Nephron (organoid): ENCODE measurements at regions not wholly inside any gene's neighbourhood (a gene's known extent, or its start where the extent isn't known, plus 50 kb on each side); places are given as distances from the start of the nearest gene placed in this dataset.

Experiments
- H3K27ac Mint-ChIP-seq, 3 experiments: 2 replicates each; pipeline ENCODE4 v1.8.0; 2020; ENCODE audit warnings: mixed read lengths in 3 of 3, mild to moderate bottlenecking in 2 of 3, moderate library complexity in 1 of 3
- H3K27me3 Mint-ChIP-seq: 2 replicates; pipeline ENCODE4 v1.8.0; 2021; ENCODE audit warnings: low read depth, mild to moderate bottlenecking, moderate library complexity, mixed read lengths
- H3K36me3 Mint-ChIP-seq: 2 replicates; pipeline ENCODE4 v1.8.0; 2020; ENCODE audit warnings: low read depth, mixed read lengths
- H3K4me1 Mint-ChIP-seq: 2 replicates; pipeline ENCODE4 v1.8.0; 2020; ENCODE audit warnings: mixed read lengths
- H3K4me3 Mint-ChIP-seq, 3 experiments: 2 replicates each; pipeline ENCODE4 v1.8.0; 2020; ENCODE audit warnings: mild to moderate bottlenecking in 3 of 3, mixed read lengths in 3 of 3, moderate library complexity in 2 of 3
- H3K9me3 Mint-ChIP-seq: 2 replicates; pipeline ENCODE4 v1.8.0; 2020; ENCODE audit warnings: mixed read lengths
- TF ChIP-seq, protein P1 (sequence below), 3 experiments: fragments of 200-600 bp; sonication (generic); IDR thresholded peaks; one replicate each; pipeline ENCODE4 v1.5.0; 2021; ENCODE audit warnings: antibody characterized with exemption in 3 of 3; ENCODE audit not compliant: unreplicated experiment in 3 of 3

DNA sequence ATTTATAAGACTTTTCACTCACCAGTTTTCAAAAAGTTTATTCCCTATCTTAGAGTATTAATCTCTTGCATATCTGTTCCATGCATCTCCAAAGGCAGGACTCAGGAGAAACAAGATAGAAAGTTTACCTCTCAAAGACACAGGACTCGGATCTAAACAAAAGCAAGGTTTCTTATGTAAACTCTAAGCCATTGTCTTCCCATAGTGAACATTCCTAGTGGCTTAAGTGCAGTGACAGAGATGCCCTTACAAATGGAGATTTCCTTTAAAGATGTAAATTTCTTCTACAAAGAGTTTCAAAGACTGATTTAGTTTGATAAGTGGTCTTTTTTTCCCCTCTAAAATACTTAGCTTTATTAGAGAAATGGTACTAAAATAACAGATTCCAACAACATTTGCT, 209.8 kb downstream of the ACTR3B start:
- Mint-ChIP-seq H3K4me1 (peaks cover under 1% of the 10 kb centered on the region), H3K4me3 (no peak overlapping the region), H3K27ac (no peak overlapping the region), H3K36me3 (peaks cover 19% of the 10 kb centered on the region), H3K9me3 (peaks cover 40% of the 10 kb centered on the region), H3K27me3 (peaks cover 7% of the 10 kb centered on the region)
- TF ChIP-seq, protein P1, sequence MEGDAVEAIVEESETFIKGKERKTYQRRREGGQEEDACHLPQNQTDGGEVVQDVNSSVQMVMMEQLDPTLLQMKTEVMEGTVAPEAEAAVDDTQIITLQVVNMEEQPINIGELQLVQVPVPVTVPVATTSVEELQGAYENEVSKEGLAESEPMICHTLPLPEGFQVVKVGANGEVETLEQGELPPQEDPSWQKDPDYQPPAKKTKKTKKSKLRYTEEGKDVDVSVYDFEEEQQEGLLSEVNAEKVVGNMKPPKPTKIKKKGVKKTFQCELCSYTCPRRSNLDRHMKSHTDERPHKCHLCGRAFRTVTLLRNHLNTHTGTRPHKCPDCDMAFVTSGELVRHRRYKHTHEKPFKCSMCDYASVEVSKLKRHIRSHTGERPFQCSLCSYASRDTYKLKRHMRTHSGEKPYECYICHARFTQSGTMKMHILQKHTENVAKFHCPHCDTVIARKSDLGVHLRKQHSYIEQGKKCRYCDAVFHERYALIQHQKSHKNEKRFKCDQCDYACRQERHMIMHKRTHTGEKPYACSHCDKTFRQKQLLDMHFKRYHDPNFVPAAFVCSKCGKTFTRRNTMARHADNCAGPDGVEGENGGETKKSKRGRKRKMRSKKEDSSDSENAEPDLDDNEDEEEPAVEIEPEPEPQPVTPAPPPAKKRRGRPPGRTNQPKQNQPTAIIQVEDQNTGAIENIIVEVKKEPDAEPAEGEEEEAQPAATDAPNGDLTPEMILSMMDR (IDR thresholded peaks at IDR 0.05; ENCODE audit: unreplicated experiment in 3 of 3) = no peak

DNA sequence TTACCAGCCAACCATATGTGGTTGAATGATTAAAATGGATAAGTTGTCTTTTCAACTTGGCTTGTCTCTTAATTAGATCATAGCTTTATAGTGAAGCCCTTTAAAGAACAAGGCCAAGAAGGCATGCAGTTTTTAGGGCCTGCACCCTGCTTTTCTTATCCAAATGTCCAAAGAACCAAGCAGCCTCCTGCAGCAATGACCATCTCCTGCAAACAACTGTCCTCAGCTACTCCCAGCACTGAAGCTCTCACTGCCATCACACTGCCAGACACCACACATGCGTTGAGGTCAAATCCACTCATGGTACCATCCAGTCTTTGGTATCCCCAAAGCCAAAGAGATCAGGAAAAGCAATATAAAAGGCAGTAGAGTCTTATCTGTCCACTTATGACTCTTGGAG, 210.3 kb downstream of the ACTR3B start:
- H3K4me3 Mint-ChIP-seq = no peak overlapping the region
- H3K4me1 Mint-ChIP-seq = peaks cover 6% of the 10 kb centered on the region
- H3K27me3 Mint-ChIP-seq = peaks cover 7% of the 10 kb centered on the region
- TF ChIP-seq, protein P1 (IDR thresholded peaks at IDR 0.05; ENCODE audit: unreplicated experiment in 3 of 3) = no peak
- H3K9me3 Mint-ChIP-seq = peaks cover 38% of the 10 kb centered on the region
- peaks cover 19% of the 10 kb centered on the region for H3K36me3 Mint-ChIP-seq
- no peak overlapping the region for H3K27ac Mint-ChIP-seq

DNA sequence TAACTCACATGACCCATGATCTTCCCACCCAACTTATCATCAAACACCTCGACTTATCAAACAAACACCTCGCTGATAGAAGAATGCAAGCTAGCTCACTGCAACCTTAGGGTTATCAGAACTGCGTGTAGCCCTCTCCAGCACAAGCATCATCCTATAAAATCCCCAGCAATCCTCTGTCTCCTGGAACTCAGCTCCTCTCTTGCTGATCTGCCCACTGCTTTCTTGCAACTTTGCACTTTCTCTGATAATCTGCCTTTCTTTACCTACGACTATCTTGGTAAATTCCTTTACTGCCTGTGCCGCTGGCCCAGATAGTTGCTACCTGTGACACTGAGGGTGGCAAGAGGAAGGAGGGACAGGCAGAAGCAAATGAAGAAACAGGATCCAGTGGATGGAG, 210.9 kb downstream of the ACTR3B start:
- H3K4me3 Mint-ChIP-seq = no peak overlapping the region
- peaks cover 7% of the 10 kb centered on the region for H3K27me3 Mint-ChIP-seq
- H3K9me3 Mint-ChIP-seq = peaks cover 38% of the 10 kb centered on the region
- H3K27ac Mint-ChIP-seq = no peak overlapping the region
- peaks cover 19% of the 10 kb centered on the region for H3K36me3 Mint-ChIP-seq
- TF ChIP-seq, protein P1 (IDR thresholded peaks at IDR 0.05; ENCODE audit: unreplicated experiment in 3 of 3) = no peak
- H3K4me1 Mint-ChIP-seq = peaks cover 12% of the 10 kb centered on the region

DNA sequence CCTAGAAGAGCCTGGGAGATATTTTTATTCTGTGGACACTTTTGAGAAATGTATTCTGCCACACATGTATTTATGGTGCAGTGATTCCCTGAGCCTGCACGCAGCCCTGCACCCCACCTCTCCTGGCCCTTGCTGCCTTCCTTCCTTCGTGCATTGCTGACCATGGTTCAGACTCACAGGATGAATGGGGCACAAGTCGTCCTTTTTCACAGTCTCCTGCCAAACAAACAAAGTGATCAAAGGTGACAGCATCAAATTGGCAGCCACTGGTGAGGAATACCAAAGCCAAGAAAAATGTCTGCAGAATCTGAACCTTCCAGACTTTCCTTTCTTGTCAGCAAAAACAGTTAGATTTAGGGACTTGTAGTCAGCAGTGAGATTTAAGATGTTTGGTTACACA, 215.0 kb downstream of the ACTR3B start:
- peak overlapping the region in 1 of 3 experiments; percentile 23 for H3K4me3 Mint-ChIP-seq

DNA sequence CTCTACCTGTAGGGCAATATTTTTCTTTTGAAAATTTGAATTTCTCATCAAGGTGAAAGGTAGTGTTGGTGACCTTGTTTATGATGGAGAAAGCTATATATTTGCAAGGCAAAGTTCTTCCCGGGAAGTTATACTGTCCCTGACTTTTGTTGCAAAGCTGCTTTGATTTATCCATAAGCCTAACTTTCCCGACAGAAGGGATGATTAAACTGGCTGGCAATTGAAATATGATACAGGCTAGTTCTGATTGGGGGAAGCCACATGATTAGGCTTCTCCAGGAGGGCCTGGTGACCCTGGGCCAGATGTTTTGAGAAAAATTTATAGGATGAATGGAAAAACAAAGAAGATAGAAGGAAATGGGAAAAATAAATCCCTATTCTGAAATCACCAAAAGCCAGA, 215.5 kb downstream of the ACTR3B start:
- H3K27ac Mint-ChIP-seq = peak overlapping the region; percentile 64 to 92 (median 67)
- H3K4me1 Mint-ChIP-seq = peaks cover 16% of the 10 kb centered on the region
- H3K4me3 Mint-ChIP-seq = no peak overlapping the region
- H3K9me3 Mint-ChIP-seq = peaks cover 18% of the 10 kb centered on the region
- peaks cover 14% of the 10 kb centered on the region for H3K36me3 Mint-ChIP-seq
- TF ChIP-seq, protein P1 (IDR thresholded peaks at IDR 0.05; ENCODE audit: unreplicated experiment in 3 of 3) = no peak
- peaks cover under 1% of the 10 kb centered on the region for H3K27me3 Mint-ChIP-seq

More for the DNA sequence above, 215.0 kb downstream of the ACTR3B start:
- Mint-ChIP-seq H3K27ac (peak overlapping the region; percentile 66 to 92 (median 67)), H3K9me3 (peaks cover 23% of the 10 kb centered on the region), H3K36me3 (peaks cover 19% of the 10 kb centered on the region), H3K4me1 (peaks cover 16% of the 10 kb centered on the region), H3K27me3 (peaks cover 4% of the 10 kb centered on the region)
- TF ChIP-seq, protein P1 (IDR thresholded peaks at IDR 0.05; ENCODE audit: unreplicated experiment in 3 of 3) = no peak

DNA sequence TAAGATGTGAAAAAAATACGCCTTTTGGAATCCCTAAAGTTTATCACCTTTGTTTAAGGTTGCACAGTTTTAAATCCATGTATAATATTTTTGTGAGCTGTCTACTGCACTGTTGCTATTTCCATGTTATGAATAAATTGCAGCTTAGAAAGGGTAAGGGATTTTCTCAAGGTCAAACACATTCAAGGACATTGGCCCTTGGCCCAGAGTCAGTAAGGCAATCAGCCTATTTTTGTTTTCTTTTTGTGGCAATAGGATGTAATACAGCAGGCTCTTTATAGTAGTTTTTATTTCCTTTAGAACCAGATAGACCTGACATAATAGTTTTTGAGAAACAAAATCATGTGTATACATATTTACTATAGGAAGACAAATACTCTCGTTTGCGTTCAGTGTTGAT, 219.8 kb downstream of the ACTR3B start:
- TF ChIP-seq, protein P1 (IDR thresholded peaks at IDR 0.05; ENCODE audit: unreplicated experiment in 3 of 3) = no peak
- Mint-ChIP-seq H3K4me3 (no peak overlapping the region), H3K27ac (peak overlapping the region in 2 of 3 experiments; percentile 27 to 32), H3K36me3 (no peaks in the 10 kb centered on the region), H3K9me3 (peaks cover 6% of the 10 kb centered on the region), H3K27me3 (no peaks in the 10 kb centered on the region), H3K4me1 (peaks cover 26% of the 10 kb centered on the region)
